GM21576 (cell line): ENCODE measurements at regions not wholly inside any gene's neighbourhood (a gene's known extent, or its start where the extent isn't known, plus 50 kb on each side); places are given as distances from the start of the nearest gene placed in this dataset.

Experiments used
- ATAC-seq: cut with Tn5 transposase; IDR thresholded peaks from one replicate; pipeline ENCODE4 v1.9.1; 2021; ENCODE audit warnings: mild to moderate bottlenecking, moderate library complexity; ENCODE audit not compliant: unreplicated experiment

DNA sequence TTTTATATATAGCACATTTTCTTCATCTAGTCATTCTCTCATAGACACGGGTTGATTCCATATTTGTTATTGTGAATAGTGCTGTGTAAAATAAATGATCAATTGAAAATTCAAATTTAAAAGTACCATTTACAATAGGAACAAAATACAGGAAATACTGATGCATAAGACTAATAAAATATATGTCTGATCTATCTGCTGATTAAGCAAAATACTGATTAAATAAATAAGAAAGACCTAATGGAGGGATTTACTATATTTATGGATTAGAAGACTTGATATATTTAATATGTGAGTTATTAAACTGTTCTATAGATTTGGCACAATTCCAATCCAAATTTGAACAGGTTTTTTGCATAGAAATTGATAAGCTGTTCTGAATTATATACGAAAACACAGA, 1044.8 kb upstream of the ADGRL2 start:
- ATAC-seq = no peak

DNA sequence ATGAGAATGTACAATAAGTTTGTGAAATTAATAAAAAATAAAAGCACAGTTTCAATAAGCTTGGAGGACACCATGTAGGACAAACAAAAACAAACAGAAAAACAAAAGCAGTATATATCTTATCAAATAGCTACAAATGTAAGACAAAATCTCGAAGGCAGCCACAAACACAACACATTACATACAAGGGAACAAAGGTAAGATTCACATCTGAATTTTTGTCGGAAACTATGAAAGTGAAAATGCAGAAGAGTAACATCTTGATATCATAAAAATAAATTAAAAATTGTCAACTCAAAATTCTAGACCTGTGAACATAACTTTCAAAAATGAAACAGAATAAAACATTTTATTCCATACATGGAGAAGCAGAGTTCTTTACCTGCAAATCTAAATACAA, 1049.5 kb upstream of the ADGRL2 start:
- ATAC-seq = no peak

DNA sequence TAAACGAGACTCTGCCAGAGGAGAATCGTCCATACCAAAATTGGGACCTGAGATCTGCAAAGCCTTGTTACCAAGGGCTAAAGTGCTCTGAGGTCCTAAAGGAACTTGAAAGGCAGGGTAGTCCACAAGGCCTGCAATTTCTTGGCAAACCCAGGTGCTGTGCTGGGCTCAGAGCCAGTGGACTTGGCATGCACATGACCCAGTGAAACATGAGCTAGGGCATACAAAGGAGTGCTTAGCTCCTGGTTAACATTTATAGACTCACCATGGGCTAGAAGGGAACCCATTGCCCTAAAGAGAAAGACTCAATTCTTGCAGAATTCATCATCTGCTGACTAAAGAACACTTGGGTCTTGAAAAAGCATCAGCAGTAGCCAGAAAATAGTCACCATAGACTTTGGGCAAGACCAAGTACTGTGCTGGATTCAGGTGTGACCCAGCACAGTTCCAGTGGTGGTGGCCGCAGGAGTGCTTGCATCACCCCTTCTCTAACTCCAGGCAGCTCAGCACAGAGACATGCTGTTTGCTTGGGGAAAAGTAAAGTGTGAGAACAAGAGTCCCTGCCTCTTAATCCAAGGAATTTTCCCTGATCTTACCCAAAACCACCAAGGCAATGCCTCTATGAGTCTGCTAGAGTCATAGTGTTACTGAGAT, 1069.4 kb upstream of the ADGRL2 start:
- no peak for ATAC-seq

DNA sequence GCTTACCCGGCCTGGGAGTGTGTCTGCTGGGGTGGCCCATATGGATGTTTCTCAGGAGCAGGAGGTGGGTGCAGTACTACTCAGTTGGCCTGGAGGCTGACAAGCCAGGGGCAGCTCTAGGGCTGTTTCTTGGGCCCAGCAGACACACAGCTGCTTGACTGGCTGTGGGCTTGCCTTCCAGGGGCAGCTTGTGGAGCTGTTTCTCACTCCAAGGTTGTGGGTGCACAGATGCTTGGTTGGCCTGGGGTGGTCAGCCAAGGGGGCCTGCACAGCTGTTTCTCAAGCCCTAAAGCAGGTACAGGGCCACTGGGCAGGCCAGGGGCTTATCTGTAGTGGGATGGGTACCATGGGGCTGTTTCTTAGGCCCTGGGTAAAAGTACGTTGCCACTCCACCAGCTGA, 1078.1 kb upstream of the ADGRL2 start:
- ATAC-seq = no peak

DNA sequence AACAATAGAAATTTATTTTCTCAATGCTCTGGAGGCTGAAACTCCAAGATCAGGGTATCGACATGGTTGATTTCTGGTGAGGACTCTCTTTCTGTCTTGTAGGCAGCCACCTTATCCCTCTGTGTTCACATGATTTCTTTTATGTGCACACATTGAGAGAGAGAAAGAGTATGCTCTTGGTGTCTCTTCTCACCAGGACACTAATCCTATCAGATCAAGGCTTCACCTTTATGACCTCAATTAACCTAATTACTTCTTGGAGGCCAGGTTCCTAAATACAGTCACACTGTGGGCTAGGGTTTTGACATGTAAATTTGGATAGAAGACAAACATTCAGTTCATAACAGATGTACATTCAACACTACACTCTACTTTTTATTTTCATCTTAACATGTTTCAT, 1094.2 kb upstream of the ADGRL2 start:
- ATAC-seq = no peak

DNA sequence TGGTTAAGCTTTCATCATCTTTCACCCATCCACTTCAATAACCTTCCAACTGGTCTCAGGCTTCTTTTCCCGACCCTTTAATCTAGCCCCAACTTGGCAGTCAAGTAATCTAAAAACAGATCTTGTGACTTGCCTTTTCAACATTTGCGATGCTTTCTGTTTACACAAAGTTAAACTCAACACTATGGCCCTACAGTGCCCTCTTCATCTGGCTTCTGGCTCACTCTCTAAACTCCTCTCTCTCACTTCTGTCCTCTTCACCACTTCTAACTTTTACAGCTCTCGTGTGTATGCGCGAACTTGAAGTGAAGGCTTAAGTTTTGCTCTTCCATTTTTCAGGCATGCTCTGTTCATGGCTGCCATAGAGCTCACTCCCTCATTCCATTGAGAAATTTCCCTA, 1122.3 kb upstream of the ADGRL2 start:
- ATAC-seq = no peak

DNA sequence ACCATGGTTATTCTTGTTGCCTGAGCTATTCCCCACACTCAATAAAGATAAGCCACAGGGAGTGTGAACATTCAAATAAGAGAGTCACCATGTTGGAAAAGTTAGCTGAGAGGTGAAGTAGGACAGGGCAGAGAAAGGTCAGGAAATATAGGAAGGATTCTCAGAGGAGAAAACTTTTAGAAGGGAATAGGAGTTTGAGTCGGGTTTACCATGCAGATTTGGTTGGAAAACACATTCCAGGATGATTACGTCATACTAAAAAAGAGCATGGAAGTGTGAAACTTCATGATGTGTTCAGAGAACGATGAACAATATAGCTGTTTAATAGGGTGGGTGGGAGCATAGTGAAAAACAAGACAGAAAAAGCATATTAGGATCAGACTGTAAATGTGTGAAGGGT, 1125.3 kb upstream of the ADGRL2 start:
- ATAC-seq = no peak

DNA sequence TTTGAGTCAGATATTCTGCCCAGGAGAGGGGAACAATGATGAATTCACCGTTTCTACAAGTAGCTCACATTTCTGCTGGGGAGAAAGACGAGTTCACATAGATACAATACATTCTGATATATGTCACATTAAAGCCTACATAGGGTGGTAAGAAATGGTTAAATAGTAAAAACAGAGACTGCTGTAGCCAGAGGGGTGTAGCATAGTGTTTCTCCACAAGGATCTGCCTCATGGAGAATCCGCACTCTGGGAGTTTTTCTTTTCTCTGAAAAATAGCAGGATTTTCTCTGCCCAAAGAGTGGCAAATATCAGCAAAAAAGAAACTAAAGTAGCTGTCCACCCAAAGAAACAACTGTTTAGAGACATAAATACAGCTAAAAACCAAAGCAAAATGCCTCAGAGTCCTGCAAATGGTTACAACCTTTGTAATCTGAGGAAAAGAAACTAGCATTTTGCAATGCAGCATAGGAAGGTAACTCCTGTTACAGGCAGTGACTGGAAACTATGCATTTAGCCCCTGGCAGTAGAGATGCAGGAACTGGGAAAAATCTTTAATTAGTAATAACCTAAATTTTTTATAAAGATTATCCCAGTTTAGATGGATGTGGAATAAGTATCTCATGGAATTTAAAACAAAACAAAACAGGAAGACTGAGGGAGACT, 1126.7 kb upstream of the ADGRL2 start:
- no peak for ATAC-seq

DNA sequence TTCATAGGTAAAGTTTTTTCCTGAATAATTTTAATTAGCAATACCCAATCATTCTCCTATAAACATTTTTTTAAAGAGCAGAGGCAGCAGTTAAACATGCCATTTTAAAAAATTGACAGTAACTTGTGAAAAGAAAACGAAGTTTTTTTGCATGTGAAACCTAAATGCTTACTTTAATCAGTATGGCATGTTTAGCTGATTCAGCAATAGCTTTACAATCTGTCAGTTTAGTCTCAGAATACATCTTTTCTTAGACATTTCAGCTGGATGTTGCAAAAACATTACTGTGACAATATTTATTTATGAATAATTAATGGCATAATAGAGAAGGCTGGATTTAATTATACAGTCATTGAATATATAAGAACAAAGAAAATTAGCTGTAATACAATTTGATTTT, 1132.4 kb upstream of the ADGRL2 start:
- no peak for ATAC-seq

DNA sequence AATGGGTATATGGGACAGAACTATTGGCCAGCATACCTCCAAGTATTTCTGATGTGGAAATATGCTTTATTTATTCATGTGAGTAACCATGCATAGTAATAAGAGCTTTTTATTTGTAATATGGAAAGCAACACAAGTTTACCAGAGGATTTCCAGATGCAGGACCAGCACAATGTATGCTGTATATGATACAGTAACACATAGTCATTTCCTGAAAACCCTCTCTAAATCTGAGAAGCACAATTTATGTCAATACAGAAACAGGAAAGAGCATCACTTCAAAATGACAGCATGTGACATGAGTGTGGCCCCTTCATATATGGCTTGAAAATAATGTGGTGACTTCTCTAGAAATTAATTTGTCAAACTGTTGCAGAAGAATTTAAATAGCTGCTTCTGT, 1134.7 kb upstream of the ADGRL2 start:
- ATAC-seq = no peak

DNA sequence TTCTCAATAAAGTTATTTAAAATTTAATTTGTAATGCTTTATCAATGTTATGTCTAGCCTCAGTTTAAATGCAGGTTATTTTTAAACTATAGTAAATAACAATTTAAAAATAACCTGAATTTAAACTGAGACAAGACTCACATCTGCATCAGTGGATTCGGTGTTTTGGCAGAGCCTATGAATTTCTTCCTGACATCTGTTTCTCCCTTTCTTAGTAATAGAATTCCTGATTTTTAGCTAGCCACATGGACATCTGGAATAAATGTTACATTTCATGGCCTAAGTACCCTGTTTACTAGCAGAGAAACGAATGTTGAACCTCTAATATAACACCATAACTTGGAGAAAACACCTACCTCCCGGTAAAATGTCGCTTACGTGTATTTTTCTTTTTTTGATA, 1141.6 kb upstream of the ADGRL2 start:
- ATAC-seq = no peak

DNA sequence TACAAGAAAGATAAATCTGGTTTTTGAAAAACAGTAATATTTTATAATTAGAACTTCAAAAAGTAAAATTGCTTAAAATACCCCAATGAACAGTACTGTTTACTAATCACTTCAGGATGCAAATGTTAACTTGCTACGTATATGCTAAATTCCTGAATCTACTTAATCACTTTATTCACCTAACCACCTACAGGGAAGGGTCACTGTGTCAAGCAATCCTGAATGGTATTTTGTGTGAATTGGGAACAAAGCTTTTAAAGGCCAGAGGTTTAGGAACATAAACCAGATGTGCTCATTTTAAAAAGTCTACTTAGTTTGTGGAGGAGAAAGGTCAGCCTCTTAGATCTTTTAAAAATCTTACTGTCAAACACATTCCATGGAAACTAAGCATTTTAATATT, 1143.0 kb upstream of the ADGRL2 start:
- no peak for ATAC-seq

DNA sequence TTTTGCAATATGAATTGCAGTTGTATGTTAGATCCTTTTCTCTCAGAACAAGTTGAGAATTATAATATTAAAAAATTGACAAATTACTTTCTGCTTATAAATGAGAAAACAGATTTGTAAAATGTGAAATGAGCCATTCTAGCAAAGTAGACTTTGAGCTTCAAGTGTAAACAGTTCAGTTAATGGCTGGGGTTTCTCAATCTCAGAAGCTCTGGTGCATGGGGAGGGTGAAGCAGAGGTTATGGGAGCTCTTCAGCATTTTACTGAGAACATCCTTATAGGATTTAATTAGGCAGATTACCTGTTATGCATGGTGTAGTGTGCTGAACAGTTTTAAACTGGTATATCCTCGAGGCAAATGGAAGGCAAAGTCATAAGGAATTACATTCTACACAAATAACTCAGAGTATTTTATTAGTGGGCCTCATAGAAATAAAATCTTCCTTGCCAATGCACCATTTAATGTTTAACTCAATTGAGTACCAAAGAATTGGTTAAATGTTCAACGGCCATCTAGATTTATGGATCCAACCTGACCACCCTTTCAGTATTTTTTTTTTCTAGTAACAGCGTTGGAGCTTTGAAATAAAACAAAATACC, 1143.6 kb upstream of the ADGRL2 start:
- no peak for ATAC-seq

DNA sequence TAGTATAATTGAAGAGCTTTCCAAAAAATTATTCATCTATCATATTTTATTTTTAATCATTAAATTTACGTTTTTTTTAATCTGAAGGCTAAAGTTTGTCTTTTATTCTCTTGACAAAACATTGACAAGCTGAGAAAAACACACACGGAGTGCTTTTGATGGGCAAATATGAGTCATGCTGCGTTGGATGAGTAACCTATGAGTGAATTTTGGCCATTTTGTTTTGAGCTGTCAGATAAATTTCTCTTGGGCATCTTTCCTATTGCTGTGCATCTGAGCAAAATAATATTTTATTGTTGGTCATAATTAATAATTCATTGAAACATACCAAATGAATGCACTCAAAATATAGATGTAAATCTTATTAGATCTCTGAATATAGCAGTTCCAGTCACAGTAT, 1144.1 kb upstream of the ADGRL2 start:
- no peak for ATAC-seq

DNA sequence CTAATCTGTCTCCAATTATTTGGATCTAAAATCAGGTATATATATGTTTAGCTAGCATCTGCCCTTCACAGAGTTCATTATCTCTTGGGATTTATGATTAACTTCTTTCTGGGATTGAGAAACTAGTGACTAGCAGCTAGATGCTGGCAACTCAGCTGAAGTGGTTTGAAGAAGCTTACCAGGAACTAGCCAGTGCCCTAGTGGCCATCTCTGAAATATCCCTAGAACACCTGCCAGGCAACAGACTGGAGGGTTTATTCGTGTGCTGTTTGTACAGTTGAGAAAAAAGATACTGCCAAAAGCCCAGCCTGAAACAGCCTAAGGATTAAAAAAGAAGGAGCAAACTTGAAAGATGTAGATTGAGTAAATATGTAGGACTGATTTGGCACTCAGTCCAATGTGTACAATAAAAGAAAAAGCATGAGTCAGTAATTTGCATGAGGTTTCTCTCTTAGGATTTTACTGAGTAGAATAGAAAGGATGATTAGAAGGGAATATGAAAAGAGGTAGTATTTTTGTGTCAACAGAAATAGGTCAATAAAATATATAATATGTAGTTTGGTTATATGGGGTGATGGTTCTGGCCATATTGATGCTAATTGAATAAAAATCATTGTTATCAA, 1144.6 kb upstream of the ADGRL2 start:
- peak; percentile 91 for ATAC-seq

DNA sequence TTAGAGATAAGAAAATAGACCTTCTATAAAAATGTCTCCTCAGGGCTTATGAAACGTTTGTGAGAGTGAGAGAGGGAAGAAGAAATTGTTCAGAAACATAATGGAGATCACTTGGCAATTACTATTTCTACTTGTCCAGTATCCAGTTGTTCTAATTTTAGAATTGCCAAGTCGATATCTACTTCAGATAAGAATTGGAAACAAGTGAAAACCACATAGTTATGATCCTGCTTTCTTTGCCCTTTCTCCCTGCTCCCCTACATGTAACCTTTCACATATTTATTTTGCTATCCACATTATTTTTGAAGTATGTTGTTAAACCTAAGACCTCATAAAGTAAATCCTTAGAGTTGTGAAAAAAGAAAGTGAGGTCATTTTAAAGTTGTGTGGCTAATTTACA, 1154.7 kb upstream of the ADGRL2 start:
- no peak for ATAC-seq

DNA sequence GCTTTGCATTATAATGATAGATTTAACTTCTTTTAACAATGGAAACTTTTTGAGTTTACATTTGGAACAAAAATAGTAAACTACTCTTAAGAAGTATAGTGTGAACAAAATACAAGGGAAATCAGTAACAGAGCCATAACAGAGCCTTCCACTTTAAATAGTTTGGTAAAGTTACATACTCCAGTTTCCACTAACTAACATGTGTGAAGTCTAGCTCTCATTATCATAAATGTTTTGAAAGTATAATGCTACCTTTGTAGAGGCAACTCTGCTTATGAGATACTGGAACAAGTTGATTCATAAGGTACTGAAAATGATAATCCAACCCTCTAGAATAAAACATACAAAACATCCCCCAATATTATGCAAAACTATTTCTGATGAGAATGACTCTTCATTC, 1155.1 kb upstream of the ADGRL2 start:
- no peak for ATAC-seq

DNA sequence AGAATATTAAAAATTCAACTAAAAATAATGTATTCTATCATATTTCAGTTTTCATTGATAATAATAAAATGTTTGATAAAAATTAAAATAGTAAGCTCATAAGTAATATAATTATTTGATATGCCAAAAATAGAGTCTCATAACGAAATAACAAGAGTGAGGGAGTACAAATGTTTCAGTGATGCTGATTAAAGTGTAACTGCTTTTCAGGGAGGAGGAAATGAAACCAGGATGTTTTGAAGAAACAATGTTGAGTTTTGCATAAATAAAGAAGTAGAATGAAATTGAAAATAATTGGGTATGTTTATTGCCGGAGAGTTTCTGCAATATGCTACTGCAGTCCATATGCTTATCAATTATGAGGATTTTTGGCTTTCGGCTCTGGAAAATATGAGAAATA, 1159.8 kb upstream of the ADGRL2 start:
- peak; percentile 51 for ATAC-seq

DNA sequence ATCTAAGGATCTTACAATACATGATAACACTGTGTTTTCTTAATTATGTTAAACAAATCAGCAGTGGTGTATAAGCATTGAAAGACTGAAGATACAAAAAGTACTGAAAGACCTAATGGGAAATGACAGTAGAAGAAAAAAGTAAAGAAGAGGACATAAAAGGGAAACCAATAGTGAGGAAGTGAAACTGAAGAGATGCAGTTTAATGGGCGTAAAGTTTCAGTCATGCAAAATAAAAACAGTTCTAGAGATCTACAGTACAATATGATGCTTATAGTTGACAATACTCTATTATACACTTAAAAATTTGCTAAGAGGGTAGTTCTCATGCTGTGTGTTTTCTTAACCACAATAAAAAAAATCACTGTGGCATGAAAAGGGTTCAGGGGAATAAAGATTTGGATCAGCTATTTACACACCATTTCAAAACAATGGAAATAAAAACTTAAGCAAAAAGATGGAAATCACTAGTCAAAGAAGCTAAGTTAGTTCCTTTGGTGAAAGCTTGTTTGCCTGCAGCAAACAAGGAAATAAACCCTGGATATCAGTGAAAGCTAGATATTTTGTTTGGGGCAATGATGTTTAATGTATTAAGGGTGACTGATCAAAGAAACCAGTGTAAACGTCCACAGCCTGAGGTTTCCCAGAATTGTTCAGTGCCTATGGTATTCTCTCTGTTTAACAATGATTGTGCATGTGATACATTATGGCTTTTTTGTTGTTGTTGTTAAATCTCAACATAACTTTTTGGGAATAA, 1160.8 kb upstream of the ADGRL2 start:
- peak; percentile 97 for ATAC-seq

DNA sequence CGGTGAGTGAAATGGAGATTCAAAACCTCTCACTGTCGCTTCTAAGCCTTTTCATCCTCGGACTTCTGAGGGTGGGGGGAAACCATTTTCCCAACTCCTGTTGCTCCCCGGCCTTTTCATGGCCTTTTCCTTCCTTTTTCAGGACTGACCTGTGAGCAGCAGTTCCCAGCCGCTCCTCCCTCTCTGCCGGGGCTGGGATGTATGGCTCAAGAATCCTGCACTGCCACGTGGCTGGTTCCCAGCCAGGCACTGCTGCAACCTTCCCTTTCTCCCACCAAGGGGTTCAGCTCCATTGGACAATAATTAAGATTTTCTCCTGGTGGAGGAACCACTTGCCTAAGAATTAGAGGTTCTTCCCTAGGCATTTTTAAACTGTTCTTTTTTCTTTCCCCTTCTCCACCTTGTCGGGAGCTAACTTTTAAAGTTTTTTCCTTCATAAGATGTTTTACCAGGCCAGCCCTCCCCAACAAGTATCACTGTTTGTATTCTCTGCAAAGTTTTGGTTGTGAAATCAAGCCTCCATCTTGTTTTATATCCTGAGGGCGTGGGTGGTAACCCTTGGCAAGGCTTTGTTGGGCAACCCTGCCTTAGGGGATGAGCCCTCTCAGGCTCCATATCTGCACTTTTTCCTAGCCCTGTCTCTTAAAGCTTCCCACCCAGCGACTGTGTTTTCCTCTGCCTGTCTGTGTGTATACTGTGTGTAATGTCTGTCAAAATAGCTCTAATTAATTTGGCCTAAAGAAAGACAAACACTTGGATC, 1166.6 kb upstream of the ADGRL2 start:
- no peak for ATAC-seq

DNA sequence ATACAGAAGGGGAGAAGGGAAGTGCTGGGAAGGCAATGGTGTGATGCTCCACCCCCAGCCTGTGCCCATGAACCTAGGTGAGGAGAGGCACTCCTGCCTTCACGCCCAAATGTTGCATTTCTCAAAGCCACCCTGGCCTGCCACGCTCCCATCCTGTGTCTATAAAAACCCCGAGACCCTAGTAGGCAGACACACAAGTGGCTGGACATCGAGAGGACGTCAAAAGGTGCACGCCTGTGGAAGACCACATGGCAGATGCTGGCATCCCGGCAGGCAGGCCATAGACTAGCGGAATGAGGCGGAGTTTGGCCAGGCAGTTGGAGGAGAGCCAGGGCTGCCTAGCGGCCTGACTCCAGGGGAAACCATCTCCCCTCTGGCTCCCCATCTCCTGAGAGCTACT, 1168.5 kb upstream of the ADGRL2 start:
- ATAC-seq = no peak
